ENCODE measurements at regions not wholly inside any gene's neighbourhood (a gene's known extent, or its start where the extent isn't known, plus 50 kb on each side); places are given as distances from the start of the nearest gene placed in this dataset.

DNA sequence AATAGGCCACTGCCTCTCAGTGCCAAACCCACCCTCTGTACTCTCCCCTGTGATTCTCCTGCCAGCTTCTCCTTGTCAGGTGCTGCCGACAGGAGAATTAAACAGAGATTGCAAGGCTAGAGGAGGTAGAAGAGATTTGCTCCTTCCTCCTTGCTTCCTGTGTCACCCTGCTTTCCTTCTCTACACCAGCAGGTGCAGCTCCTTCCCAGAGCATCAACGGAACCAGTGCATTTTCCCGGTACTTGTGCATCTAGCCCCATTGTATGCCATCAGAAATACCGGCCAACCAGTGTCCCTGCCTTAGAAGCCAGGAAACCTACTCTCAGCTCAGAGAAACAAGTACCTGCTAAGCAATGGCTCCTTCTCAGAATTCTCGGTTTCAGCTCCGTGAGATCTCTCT lies 253.2 kb downstream of the SUCLA2 start:
- Histone ChIP-seq H3K4me2 (ENCODE audit: low read depth, low read length) (no peak overlapping the region), H3K9me3 (ENCODE audit: low read length) (no peaks in the 10 kb centered on the region), H3K36me3 (replicated peaks in 1 of 2; ENCODE audit: control insufficient read depth in 1 of 2, insufficient read depth in 2 of 2, low read length in 2 of 2) (no peaks in the 10 kb centered on the region), H4K20me1 (ENCODE audit: insufficient read depth, low read length) (no peaks in the 10 kb centered on the region), H3K9ac (ENCODE audit: insufficient read depth, low read depth, low read length) (no peak overlapping the region), H3K4me1 (ENCODE audit: insufficient read depth, low read length) (no peaks in the 10 kb centered on the region), H3K4me3 (replicated peaks in 1 of 3; ENCODE audit: insufficient read depth in 1 of 3, low read depth in 2 of 3, low read length in 3 of 3) (no peak overlapping the region), H2AFZ (ENCODE audit: low read length) (no peak overlapping the region), H3K27me3 (ENCODE audit: control insufficient read depth in 1 of 2, insufficient read depth in 2 of 2, low read length in 2 of 2) (no peaks in the 10 kb centered on the region; a peak in 1 of 5 replicates), H3K27ac (ENCODE audit: extremely low read length, insufficient read depth, low read length) (no peak overlapping the region), H3K79me2 (ENCODE audit: insufficient read depth, low read length) (no peaks in the 10 kb centered on the region)
- in situ Hi-C loops (cut with HindIII; ENCODE audit: extremely low pct_ligation_motif_present, low pct_unique_long_range_greater_than_20kb): no loop called here
- BruUV-seq (replicated peaks): no TSS peak
- ChIA-PET CTCF (ENCODE audit: low intra/inter-chr PET ratio, low total read pairs) (no interaction called here), POLR2A (no interaction called here)
- ATAC-seq (no peak), DNase-seq (ENCODE audit: low spot score) (no peak), FAIRE-seq (no peak)
- intact Hi-C loops (cut with micrococcal nuclease; ENCODE audit: unreplicated experiment): no loop called here
- no peak for TF ChIP-seq FIP1L1 (IDR thresholded peaks at IDR 0.05; ENCODE audit: borderline replicate concordance, insufficient read depth, low read depth, low read length)
- TF ChIP-seq, protein P1, sequence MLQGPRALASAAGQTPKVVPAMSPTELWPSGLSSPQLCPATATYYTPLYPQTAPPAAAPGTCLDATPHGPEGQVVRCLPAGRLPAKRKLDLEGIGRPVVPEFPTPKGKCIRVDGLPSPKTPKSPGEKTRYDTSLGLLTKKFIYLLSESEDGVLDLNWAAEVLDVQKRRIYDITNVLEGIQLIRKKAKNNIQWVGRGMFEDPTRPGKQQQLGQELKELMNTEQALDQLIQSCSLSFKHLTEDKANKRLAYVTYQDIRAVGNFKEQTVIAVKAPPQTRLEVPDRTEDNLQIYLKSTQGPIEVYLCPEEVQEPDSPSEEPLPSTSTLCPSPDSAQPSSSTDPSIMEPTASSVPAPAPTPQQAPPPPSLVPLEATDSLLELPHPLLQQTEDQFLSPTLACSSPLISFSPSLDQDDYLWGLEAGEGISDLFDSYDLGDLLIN (CRISPR knock-in tag; IDR thresholded peaks at IDR 0.05; ENCODE audit: borderline replicate concordance): no peak
- TF ChIP-seq, protein P2, sequence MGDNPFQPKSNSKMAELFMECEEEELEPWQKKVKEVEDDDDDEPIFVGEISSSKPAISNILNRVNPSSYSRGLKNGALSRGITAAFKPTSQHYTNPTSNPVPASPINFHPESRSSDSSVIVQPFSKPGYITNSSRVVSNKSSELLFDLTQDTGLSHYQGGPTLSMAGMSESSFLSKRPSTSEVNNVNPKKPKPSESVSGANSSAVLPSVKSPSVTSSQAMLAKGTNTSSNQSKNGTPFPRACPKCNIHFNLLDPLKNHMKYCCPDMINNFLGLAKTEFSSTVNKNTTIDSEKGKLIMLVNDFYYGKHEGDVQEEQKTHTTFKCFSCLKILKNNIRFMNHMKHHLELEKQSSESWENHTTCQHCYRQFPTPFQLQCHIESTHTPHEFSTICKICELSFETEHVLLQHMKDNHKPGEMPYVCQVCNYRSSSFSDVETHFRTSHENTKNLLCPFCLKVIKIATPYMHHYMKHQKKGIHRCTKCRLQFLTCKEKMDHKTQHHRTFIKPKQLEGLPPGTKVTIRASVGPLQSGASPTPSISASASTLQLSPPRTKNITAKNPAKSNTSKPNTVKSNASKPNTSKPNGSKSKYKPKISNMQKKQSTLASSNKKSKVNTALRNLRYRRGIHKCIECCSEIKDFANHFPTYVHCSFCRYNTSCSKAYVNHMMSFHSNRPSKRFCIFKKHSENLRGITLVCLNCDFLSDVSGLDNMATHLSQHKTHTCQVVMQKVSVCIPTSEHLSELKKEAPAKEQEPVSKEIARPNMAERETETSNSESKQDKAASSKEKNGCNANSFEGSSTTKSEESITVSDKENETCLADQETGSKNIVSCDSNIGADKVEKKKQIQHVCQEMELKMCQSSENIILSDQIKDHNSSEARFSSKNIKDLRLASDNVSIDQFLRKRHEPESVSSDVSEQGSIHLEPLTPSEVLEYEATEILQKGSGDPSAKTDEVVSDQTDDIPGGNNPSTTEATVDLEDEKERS (CRISPR knock-in tag; IDR thresholded peaks at IDR 0.05): no peak
- TF ChIP-seq MYC (CRISPR knock-in tag; IDR thresholded peaks at IDR 0.05; ENCODE audit: borderline replicate concordance): no peak
- TF ChIP-seq NFE2 (CRISPR knock-in tag; IDR thresholded peaks at IDR 0.05): no peak
- TF ChIP-seq, protein P3, sequence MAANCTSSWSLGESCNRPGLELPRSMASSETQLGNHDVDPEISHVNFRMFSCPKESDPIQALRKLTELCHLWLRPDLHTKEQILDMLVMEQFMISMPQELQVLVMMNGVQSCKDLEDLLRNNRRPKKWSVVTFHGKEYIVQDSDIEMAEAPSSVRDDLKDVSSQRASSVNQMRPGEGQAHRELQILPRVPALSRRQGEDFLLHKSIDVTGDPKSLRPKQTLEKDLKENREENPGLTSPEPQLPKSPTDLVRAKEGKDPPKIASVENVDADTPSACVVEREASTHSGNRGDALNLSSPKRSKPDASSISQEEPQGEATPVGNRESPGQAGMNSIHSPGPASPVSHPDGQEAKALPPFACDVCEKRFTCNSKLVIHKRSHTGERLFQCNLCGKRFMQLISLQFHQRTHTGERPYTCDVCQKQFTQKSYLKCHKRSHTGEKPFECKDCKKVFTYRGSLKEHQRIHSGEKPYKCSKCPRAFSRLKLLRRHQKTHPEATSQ (CRISPR knock-in tag; IDR thresholded peaks at IDR 0.05; ENCODE audit: borderline replicate concordance): no peak
- TF ChIP-seq ZNF567 (CRISPR knock-in tag; IDR thresholded peaks at IDR 0.05; ENCODE audit: borderline replicate concordance): no peak
- WGBS (ENCODE audit: low lambda C conversion rate): 61% methylated on average over 6 of the region's 6 CpGs

All from HepG2 (cell line).